Tibial nerve (tissue), 4 donors: ENCODE measurements at regions not wholly inside any gene's neighbourhood (a gene's known extent, or its start where the extent isn't known, plus 50 kb on each side); places are given as distances from the start of the nearest gene placed in this dataset.

ENCODE experiments used
- DNase-seq, 2 donors: peaks; one replicate each; pipeline ENCODE4 v3.0.0-alpha.2; 2019; ENCODE audit warnings: low spot score in 2 of 2
- H3K27ac ChIP-seq, 4 donors: fragments of 200-600 bp; sonication (generic) in 3 of 4; one replicate each; pipeline ENCODE4 v1.5.1; 2017 to 2019; ENCODE audit warnings: mild to moderate bottlenecking in 1 of 4
- H3K27me3 ChIP-seq, 2 donors: fragments of 200-600 bp; sonication (generic) in 1 of 2; one replicate each; pipeline versions ENCODE4 v1.5.1 to v1.6.0; 2017 to 2019
- H3K36me3 ChIP-seq, 3 donors: fragments of 200-600 bp; sonication (generic); one replicate each; pipeline ENCODE4 v1.5.1; 2018 to 2019
- H3K4me1 ChIP-seq, 4 donors: fragments of 200-600 bp; sonication (generic) in 3 of 4; one replicate each; pipeline ENCODE4 v1.5.1; 2017 to 2019
- H3K4me3 ChIP-seq, 4 donors: fragments of 200-600 bp; sonication (generic) in 3 of 4; one replicate each; pipeline ENCODE4 v1.5.1; 2017 to 2019; ENCODE audit warnings: mild to moderate bottlenecking in 1 of 4, moderate library complexity in 1 of 4
- H3K9me3 ChIP-seq, 4 donors: fragments of 200-600 bp; sonication (generic) in 3 of 4; one replicate each; pipeline ENCODE4 v1.5.1; 2017 to 2019
- CTCF ChIP-seq, 5 experiments: fragments of 200-600 bp in 3 of 5; fragments of 450-650 bp in 2 of 5; sonication (generic) in 3 of 5; IDR thresholded peaks; one replicate each; pipeline ENCODE4 v1.5.1; 2016 to 2019; ENCODE audit warnings: antibody characterized with exemption in 5 of 5, mild to moderate bottlenecking in 3 of 5, moderate library complexity in 2 of 5
- EP300 ChIP-seq, 2 donors: sonication (generic); formaldehyde crosslinking; IDR thresholded peaks; one replicate each; pipeline ENCODE4 v1.6.1; 2017; ENCODE audit warnings: antibody characterized with exemption in 2 of 2, mild to moderate bottlenecking in 1 of 2
- POLR2A ChIP-seq, 2 donors: fragments of 450-650 bp; IDR thresholded peaks; one replicate each; pipeline ENCODE4 v1.6.1; 2017; ENCODE audit warnings: antibody characterized with exemption in 2 of 2, mild to moderate bottlenecking in 2 of 2, moderate library complexity in 2 of 2
- WGBS, 2 donors: methylation state at CpG; one replicate each; pipeline ENCODE4 v1.1.5; 2018; 5-methylcytosine and 5-hydroxymethylcytosine counted together

GRCh38 chr12:115267464-115267863, 583.5 kb upstream of the TBX3 start:
- Histone ChIP-seq H3K9me3 (no peaks in the 10 kb centered on the region), H3K4me3 (no peak overlapping the region), H3K27me3 (no peaks in the 10 kb centered on the region), H3K36me3 (no peaks in the 10 kb centered on the region), H3K27ac (no peak overlapping the region), H3K4me1 (no peaks in the 10 kb centered on the region)
- no peak for DNase-seq
- TF ChIP-seq POLR2A (IDR thresholded peaks at IDR 0.05) = no peak
- no peak for TF ChIP-seq CTCF (IDR thresholded peaks at IDR 0.05)
- TF ChIP-seq EP300 (IDR thresholded peaks at IDR 0.05) = no peak
- WGBS, 2 donors = 70 to 74% methylated on average over 3 of the region's 3 CpGs

- no peak overlapping the region for H3K4me3 ChIP-seq
- no peaks in the 10 kb centered on the region for H3K36me3 ChIP-seq
- no peaks in the 10 kb centered on the region for H3K27me3 ChIP-seq
- no peaks in the 10 kb centered on the region for H3K4me1 ChIP-seq
- H3K9me3 ChIP-seq = no peaks in the 10 kb centered on the region
- WGBS, 2 donors = 85 to 86% methylated on average over 6 of the region's 6 CpGs
- H3K27ac ChIP-seq = no peak overlapping the region
- TF ChIP-seq CTCF (IDR thresholded peaks at IDR 0.05) (no peak), POLR2A (IDR thresholded peaks at IDR 0.05) (no peak), EP300 (IDR thresholded peaks at IDR 0.05) (no peak)
- no peak for DNase-seq
Observed at GRCh38 chr12:115264605-115265004, 580.6 kb upstream of the TBX3 start.

GRCh38 chr12:115261691-115262398, 577.9 kb upstream of the TBX3 start:
- WGBS, 2 donors = 45 to 73% methylated on average over 3 of the region's 3 CpGs
- no peak overlapping the region for H3K4me3 ChIP-seq
- H3K27ac ChIP-seq = no peak overlapping the region
- no peaks in the 10 kb centered on the region for H3K36me3 ChIP-seq
- no peaks in the 10 kb centered on the region for H3K4me1 ChIP-seq
- no peak for DNase-seq
- no peak for TF ChIP-seq CTCF (IDR thresholded peaks at IDR 0.05)
- no peak for TF ChIP-seq POLR2A (IDR thresholded peaks at IDR 0.05)
- no peak for TF ChIP-seq EP300 (IDR thresholded peaks at IDR 0.05)
- no peaks in the 10 kb centered on the region for H3K9me3 ChIP-seq
- H3K27me3 ChIP-seq = no peaks in the 10 kb centered on the region

- 64 to 70% methylated on average over 7 of the region's 7 CpGs for WGBS, 2 donors
- H3K9me3 ChIP-seq = no peaks in the 10 kb centered on the region
- DNase-seq = no peak
- H3K27ac ChIP-seq = no peak overlapping the region
- H3K4me3 ChIP-seq = no peak overlapping the region
- no peaks in the 10 kb centered on the region for H3K36me3 ChIP-seq
- H3K4me1 ChIP-seq = no peaks in the 10 kb centered on the region
- H3K27me3 ChIP-seq = no peaks in the 10 kb centered on the region
- TF ChIP-seq CTCF (IDR thresholded peaks at IDR 0.05) (no peak), EP300 (IDR thresholded peaks at IDR 0.05) (no peak), POLR2A (IDR thresholded peaks at IDR 0.05) (no peak)
Observed at GRCh38 chr12:115260762-115261675, 577.0 kb upstream of the TBX3 start.
